GM12878 (cell line): ENCODE measurements at regions not wholly inside any gene's neighbourhood (a gene's known extent, or its start where the extent isn't known, plus 50 kb on each side); places are given as distances from the start of the nearest gene placed in this dataset.
"Not testable (repeated sequence)": the region's sequence is repeated elsewhere in the genome, so short reads cannot be mapped to it uniquely, and the experiment has no call there.

Experiments used
- ATAC-seq: fragments of 200-7000 bp; cut with Tn5 transposase; 3 replicates; pipeline ENCODE4 v1.9.1; 2020; ENCODE audit warnings: mild to moderate bottlenecking, moderate library complexity
- BruUV-seq: library from RNA; stranded (reverse); fragments of 400-500 nt; replicated peaks from 2 replicates; lab custom pipeline; 2021; lab: Mats Ljungman, UMichigan
- CTCF ChIA-PET: fragments of 300-600 bp; sonication (Branson Sonifier 250); formaldehyde crosslinking; extraction: SDS; loops from one replicate; lab custom pipeline; 2021; ENCODE audit warnings: inconsistent platforms; lab: Yijun Ruan, JAX
- POLR2A ChIA-PET: fragments of 350-600 bp; formaldehyde crosslinking; extraction: SDS; loops from one replicate; lab custom pipeline; 2021; ENCODE audit warnings: inconsistent platforms; lab: Charles Lee
- RAD21 ChIA-PET: fragments of 300-600 bp; sonication (Branson Sonifier 250); formaldehyde crosslinking; loops from one replicate; lab custom pipeline; 2023; ENCODE audit warnings: antibody characterized with exemption; ENCODE audit not compliant: unreplicated experiment; lab: Charles Lee
- SMC1A ChIA-PET: fragments of 300-600 bp; sonication (Branson Sonifier 250); formaldehyde crosslinking; loops from one replicate; lab custom pipeline; 2023; ENCODE audit not compliant: unreplicated experiment, uncharacterized antibody; lab: Charles Lee
- DNase-seq: peaks from one replicate; pipeline ENCODE4 v3.0.0-alpha.2; 2011; ENCODE audit warnings: low read depth, low spot score
- FAIRE-seq: peaks from 3 replicates; lab custom pipeline; 2011; peaks lifted over from hg19 to GRCh38; lab: Jason Lieb, UNC
- H2AFZ ChIP-seq: 2 replicates; pipeline ENCODE4 v1.6.0; 2011; ENCODE audit warnings: low read depth, low read length, control low read depth; ENCODE audit not compliant: control insufficient read depth
- H3K27ac ChIP-seq: 2 replicates; pipeline ENCODE4 v1.5.1; 2011; ENCODE audit warnings: control low read depth; ENCODE audit not compliant: control insufficient read depth, insufficient read depth
- H3K27me3 ChIP-seq, 2 experiments: replicated peaks in 1 of 2; 2 replicates each; pipeline versions ENCODE4 v1.6.0 to v1.6.1; 2011; ENCODE audit warnings: low read length in 1 of 2; ENCODE audit not compliant: control insufficient read depth in 2 of 2, insufficient read depth in 2 of 2
- H3K36me3 ChIP-seq, 2 experiments: 2 replicates each; pipeline ENCODE4 v1.5.1; 2011; ENCODE audit warnings: low read length in 1 of 2; ENCODE audit not compliant: control insufficient read depth in 2 of 2, insufficient read depth in 2 of 2
- H3K4me1 ChIP-seq: 2 replicates; pipeline ENCODE4 v1.6.1; 2011; ENCODE audit warnings: mild to moderate bottlenecking, low read length, moderate library complexity, mixed read lengths; ENCODE audit not compliant: control insufficient read depth, insufficient read depth
- H3K4me2 ChIP-seq: 2 replicates; pipeline ENCODE4 v1.6.0; 2011; ENCODE audit warnings: control low read depth; ENCODE audit not compliant: control insufficient read depth, insufficient read depth
- H3K4me3 ChIP-seq: fragments of 200-600 bp; sonication (generic); 2 replicates; pipeline ENCODE4 v1.5.1; 2016
- H3K79me2 ChIP-seq: 2 replicates; pipeline ENCODE4 v1.6.0; 2011; ENCODE audit warnings: low read length; ENCODE audit not compliant: control insufficient read depth, insufficient read depth
- H3K9ac ChIP-seq: 2 replicates; pipeline ENCODE4 v1.8.0; 2011; ENCODE audit warnings: low read length, control low read depth, mixed read lengths; ENCODE audit not compliant: control insufficient read depth, insufficient read depth
- H3K9me3 ChIP-seq: replicated peaks from 3 replicates; pipeline ENCODE4 v1.5.1; 2011; ENCODE audit warnings: mild to moderate bottlenecking, low read length; ENCODE audit not compliant: control insufficient read depth, insufficient read depth
- H4K20me1 ChIP-seq: 2 replicates; pipeline ENCODE4 v1.6.0; 2011; ENCODE audit not compliant: control insufficient read depth, insufficient read depth
- WGBS: methylation state at CpG from one replicate; pipeline ENCODE4 v1.1.6; 2016; ENCODE audit warnings: low lambda C conversion rate; ENCODE audit not compliant: insufficient replicate concordance, insufficient coverage; ENCODE audit errors: missing lambda C conversion rate; 5-methylcytosine and 5-hydroxymethylcytosine counted together
- in situ Hi-C: fragments of 300-500 bp; cut with MboI; formaldehyde crosslinking; loops from 9 replicates; pipeline ENCODE4 v1.14.3; 2018; ENCODE audit warnings: mixed read lengths
- intact Hi-C: fragments of 100-400 bp; cut with micrococcal nuclease; formaldehyde crosslinking; loops from one replicate; pipeline ENCODE4 v1.14.2; 2022; ENCODE audit not compliant: unreplicated experiment

DNA sequence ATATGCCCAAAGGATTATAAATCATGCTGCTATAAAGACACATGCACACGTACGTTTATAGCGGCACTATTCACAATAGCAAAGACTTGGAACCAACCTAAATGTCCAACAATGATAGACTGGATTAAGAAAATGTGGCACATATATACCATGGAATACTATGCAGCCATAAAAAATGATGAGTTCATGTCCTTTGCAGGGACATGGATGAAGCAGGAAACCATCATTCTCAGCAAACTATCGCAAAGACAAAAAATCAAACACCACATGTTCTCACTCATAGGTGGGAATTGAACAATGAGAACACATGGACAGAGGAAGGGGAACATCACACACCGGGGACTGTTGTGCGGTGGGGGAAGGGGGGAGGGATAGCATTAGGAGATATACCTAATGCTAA lies 51.3 kb upstream of the CD163 start:
- in situ Hi-C loops, H4K20me1 ChIP-seq, H3K4me2 ChIP-seq, H3K36me3 ChIP-seq, H3K79me2 ChIP-seq, H3K9me3 ChIP-seq, H3K9ac ChIP-seq, DNase-seq, CTCF ChIA-PET, H3K4me3 ChIP-seq, RAD21 ChIA-PET, H3K4me1 ChIP-seq, SMC1A ChIA-PET, H2AFZ ChIP-seq, H3K27me3 ChIP-seq, intact Hi-C loops, ATAC-seq, POLR2A ChIA-PET, FAIRE-seq, H3K27ac ChIP-seq, BruUV-seq: not testable (repeated sequence)
- 88% methylated on average over 4 of the region's 6 CpGs for WGBS
